HG02870 (cell line): ENCODE measurements at regions not wholly inside any gene's neighbourhood (a gene's known extent, or its start where the extent isn't known, plus 50 kb on each side); places are given as distances from the start of the nearest gene placed in this dataset.
"Not testable (repeated sequence)": the region's sequence is repeated elsewhere in the genome, so short reads cannot be mapped to it uniquely, and the experiment has no call there.

Experiments used
- ATAC-seq: cut with Tn5 transposase; IDR thresholded peaks from one replicate; pipeline ENCODE4 v1.9.1; 2021; ENCODE audit warnings: mild to moderate bottlenecking, moderate library complexity; ENCODE audit not compliant: unreplicated experiment

- no peak for ATAC-seq
Measured at GRCh38 chr12:79993106-79993862, 58.4 kb upstream of the PPP1R12A start.

- no peak for ATAC-seq
Measured at GRCh38 chr12:79991586-79991985, 56.7 kb upstream of the PPP1R12A start.

- ATAC-seq = not testable (repeated sequence)
Measured at GRCh38 chr12:79990509-79991338, 55.8 kb upstream of the PPP1R12A start.

DNA sequence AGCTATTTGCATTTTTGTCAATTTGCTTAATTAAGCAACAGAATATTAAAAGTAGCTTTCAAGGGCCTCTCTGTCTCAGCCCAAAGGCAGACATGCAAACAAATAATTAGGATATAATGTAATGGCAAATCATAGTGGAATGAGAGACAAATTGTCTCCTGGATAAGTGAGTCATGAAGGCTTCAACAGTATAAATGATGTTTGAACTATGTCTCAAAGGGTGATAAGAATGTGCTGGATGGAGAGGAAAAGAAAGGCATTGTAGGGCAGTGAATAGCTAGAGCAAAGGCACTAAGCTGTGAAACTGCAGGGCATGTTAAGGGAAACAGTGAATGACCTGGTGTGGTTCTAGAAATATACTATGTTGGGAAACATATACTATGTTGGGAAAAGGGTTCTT lies 53.5 kb upstream of the PPP1R12A start:
- no peak for ATAC-seq

DNA sequence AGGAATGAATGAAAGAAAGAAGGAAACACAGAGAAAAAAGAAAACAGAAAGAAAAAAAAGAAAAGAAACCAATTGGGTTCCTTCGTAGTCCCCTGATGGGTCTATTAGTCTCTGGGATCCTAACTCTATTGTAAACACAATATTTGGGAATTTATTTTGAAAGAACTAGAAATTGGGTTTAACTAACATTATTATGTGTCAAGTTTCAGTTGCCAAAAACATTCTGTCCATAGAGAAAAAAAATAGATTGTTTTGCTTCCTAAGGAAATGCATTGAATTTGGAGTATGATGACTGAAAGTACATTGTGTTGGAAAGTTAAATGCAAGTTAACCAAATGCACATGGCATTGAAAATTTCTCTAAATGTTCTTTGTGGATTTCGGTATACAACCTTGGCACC lies 52.8 kb upstream of the PPP1R12A start:
- no peak for ATAC-seq
